ENCODE measurements at regions not wholly inside any gene's neighbourhood (a gene's known extent, or its start where the extent isn't known, plus 50 kb on each side); places are given as distances from the start of the nearest gene placed in this dataset.

DNA sequence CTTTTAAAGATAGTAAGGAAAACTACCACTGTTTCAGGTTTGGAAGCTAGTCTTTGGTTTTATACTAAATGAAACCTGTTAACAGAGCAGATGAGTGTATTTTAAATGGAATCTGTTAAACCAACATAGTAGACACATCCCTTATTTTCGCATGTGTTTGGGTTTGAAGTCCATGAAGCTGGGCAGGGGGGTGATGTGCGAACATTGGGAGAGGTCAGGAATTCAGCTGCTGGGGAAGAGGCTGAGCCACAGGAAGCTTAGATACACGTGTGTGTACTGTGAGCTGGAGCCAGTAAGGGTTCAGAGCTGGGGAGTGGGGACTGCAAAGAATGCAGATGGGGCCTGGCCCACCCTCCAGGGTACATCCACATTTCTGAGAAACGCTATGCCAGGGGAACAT, 176.9 kb downstream of the VAPA start:
- TF ChIP-seq EZH2phosphoT487 (IDR thresholded peaks at IDR 0.05; ENCODE audit: low read length) = no peak
- TF ChIP-seq EZH2 (optimal IDR thresholded peaks at IDR 0.05; ENCODE audit: low read depth, low read length) = no peak
- TF ChIP-seq, protein P1, sequence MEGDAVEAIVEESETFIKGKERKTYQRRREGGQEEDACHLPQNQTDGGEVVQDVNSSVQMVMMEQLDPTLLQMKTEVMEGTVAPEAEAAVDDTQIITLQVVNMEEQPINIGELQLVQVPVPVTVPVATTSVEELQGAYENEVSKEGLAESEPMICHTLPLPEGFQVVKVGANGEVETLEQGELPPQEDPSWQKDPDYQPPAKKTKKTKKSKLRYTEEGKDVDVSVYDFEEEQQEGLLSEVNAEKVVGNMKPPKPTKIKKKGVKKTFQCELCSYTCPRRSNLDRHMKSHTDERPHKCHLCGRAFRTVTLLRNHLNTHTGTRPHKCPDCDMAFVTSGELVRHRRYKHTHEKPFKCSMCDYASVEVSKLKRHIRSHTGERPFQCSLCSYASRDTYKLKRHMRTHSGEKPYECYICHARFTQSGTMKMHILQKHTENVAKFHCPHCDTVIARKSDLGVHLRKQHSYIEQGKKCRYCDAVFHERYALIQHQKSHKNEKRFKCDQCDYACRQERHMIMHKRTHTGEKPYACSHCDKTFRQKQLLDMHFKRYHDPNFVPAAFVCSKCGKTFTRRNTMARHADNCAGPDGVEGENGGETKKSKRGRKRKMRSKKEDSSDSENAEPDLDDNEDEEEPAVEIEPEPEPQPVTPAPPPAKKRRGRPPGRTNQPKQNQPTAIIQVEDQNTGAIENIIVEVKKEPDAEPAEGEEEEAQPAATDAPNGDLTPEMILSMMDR (IDR thresholded peaks at IDR 0.05; ENCODE audit: low read length) = no peak
- H3K9me3 ChIP-seq (replicated peaks; ENCODE audit: insufficient read depth, low read length) = no peaks in the 10 kb centered on the region
- H3K27me3 ChIP-seq (replicated peaks; ENCODE audit: insufficient read depth, low read length) = no peaks in the 10 kb centered on the region
- H3K4me1 ChIP-seq (ENCODE audit: low read length) = no peaks in the 10 kb centered on the region
- no peak overlapping the region for H3K4me2 ChIP-seq (ENCODE audit: low read depth, low read length)
- no peaks in the 10 kb centered on the region for H3F3A ChIP-seq (ENCODE audit: insufficient read depth, low read length)
- no peak for DNase-seq
- H3K4me3 ChIP-seq (ENCODE audit: low read length) = no peak overlapping the region
- H3K79me2 ChIP-seq (ENCODE audit: low read length) = no peaks in the 10 kb centered on the region
- no peak overlapping the region for H3K27ac ChIP-seq (ENCODE audit: low read length)
- no peaks in the 10 kb centered on the region for H3K9me2 ChIP-seq (replicated peaks; ENCODE audit: insufficient read depth, low read length)
- H3K9ac ChIP-seq (ENCODE audit: low read length) = no peak overlapping the region
- no peaks in the 10 kb centered on the region for H4K20me1 ChIP-seq (ENCODE audit: insufficient read depth, low read length)
- H2AFZ ChIP-seq (ENCODE audit: low read length) = no peak overlapping the region
- H3K36me3 ChIP-seq (replicated peaks; ENCODE audit: insufficient read depth, low read length) = no peaks in the 10 kb centered on the region

DNA sequence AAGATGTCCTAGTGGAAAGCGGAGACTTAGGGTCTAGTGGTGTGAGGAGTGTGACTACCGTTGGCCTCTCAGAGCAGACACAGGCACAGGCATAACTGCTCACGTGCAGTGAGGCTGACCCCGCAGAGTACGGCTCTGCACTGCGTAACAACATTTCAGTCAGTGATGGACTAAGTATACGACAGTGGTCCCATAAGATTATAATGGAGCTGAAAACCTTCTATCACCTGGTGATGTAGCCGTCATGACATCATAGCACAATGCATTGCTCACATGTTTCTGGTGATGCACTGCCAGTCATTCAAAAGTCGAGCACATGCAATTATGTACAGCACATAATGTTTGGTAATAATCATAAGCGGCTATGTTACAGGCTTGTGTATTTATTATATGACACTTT, 179.6 kb downstream of the VAPA start:
- no peak overlapping the region for H3K27ac ChIP-seq (ENCODE audit: low read length)
- no peaks in the 10 kb centered on the region for H3K79me2 ChIP-seq (ENCODE audit: low read length)
- no peak overlapping the region for H2AFZ ChIP-seq (ENCODE audit: low read length)
- no peaks in the 10 kb centered on the region for H3F3A ChIP-seq (ENCODE audit: insufficient read depth, low read length)
- DNase-seq = no peak
- peaks cover 7% of the 10 kb centered on the region for H3K4me1 ChIP-seq (ENCODE audit: low read length)
- TF ChIP-seq, protein P1 (IDR thresholded peaks at IDR 0.05; ENCODE audit: low read length) = no peak
- no peaks in the 10 kb centered on the region for H3K36me3 ChIP-seq (replicated peaks; ENCODE audit: insufficient read depth, low read length)
- no peaks in the 10 kb centered on the region for H3K27me3 ChIP-seq (replicated peaks; ENCODE audit: insufficient read depth, low read length)
- no peak overlapping the region for H3K4me3 ChIP-seq (ENCODE audit: low read length)
- H3K9me2 ChIP-seq (replicated peaks; ENCODE audit: insufficient read depth, low read length) = no peaks in the 10 kb centered on the region
- H4K20me1 ChIP-seq (ENCODE audit: insufficient read depth, low read length) = no peaks in the 10 kb centered on the region
- H3K4me2 ChIP-seq (ENCODE audit: low read depth, low read length) = no peak overlapping the region
- H3K9me3 ChIP-seq (replicated peaks; ENCODE audit: insufficient read depth, low read length) = no peaks in the 10 kb centered on the region
- no peak overlapping the region for H3K9ac ChIP-seq (ENCODE audit: low read length)

DNA sequence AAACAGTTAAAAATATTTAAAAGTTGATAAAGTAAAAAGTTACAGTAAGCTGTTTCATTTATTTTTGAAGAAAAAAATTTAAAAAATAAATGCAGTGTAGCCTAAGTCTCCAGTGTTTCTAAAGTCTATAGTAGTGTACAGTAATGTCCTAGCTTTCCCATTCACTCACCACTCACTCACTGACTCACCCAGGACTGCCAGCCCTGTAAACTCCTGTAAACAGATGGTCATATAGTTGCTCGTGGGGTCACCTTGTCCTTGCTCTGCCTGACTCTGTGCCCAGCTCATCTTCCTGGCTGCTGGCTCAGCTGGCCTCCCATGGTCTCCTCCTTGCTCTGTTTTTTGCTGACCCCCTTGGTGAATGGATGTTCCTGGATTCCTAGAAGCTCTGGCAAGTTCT, 180.3 kb downstream of the VAPA start:
- H3K36me3 ChIP-seq (replicated peaks; ENCODE audit: insufficient read depth, low read length) = no peaks in the 10 kb centered on the region
- H3K4me2 ChIP-seq (ENCODE audit: low read depth, low read length) = no peak overlapping the region
- H3K27me3 ChIP-seq (replicated peaks; ENCODE audit: insufficient read depth, low read length) = no peaks in the 10 kb centered on the region
- no peak overlapping the region for H3K27ac ChIP-seq (ENCODE audit: low read length)
- H3K79me2 ChIP-seq (ENCODE audit: low read length) = no peaks in the 10 kb centered on the region
- no peak overlapping the region for H3K4me3 ChIP-seq (ENCODE audit: low read length)
- TF ChIP-seq, protein P1 (IDR thresholded peaks at IDR 0.05; ENCODE audit: low read length) = no peak
- TF ChIP-seq EZH2 (optimal IDR thresholded peaks at IDR 0.05; ENCODE audit: low read depth, low read length) = no peak
- TF ChIP-seq EZH2phosphoT487 (IDR thresholded peaks at IDR 0.05; ENCODE audit: low read length) = no peak
- H2AFZ ChIP-seq (ENCODE audit: low read length) = no peak overlapping the region
- no peaks in the 10 kb centered on the region for H4K20me1 ChIP-seq (ENCODE audit: insufficient read depth, low read length)
- H3K9me2 ChIP-seq (replicated peaks; ENCODE audit: insufficient read depth, low read length) = no peaks in the 10 kb centered on the region
- H3F3A ChIP-seq (ENCODE audit: insufficient read depth, low read length) = no peaks in the 10 kb centered on the region
- peaks cover 7% of the 10 kb centered on the region for H3K4me1 ChIP-seq (ENCODE audit: low read length)
- H3K9ac ChIP-seq (ENCODE audit: low read length) = no peak overlapping the region
- H3K9me3 ChIP-seq (replicated peaks; ENCODE audit: insufficient read depth, low read length) = no peaks in the 10 kb centered on the region
- no peak for DNase-seq

All from MM.1S (cell line).